ENCODE measurements at regions not wholly inside any gene's neighbourhood (a gene's known extent, or its start where the extent isn't known, plus 50 kb on each side); places are given as distances from the start of the nearest gene placed in this dataset.
A peak's percentile ranks its signal among the peaks of the same experiment; 100 is the strongest.
"Not testable (repeated sequence)": the region's sequence is repeated elsewhere in the genome, so short reads cannot be mapped to it uniquely, and the experiment has no call there.

- H3K36me3 ChIP-seq (ENCODE audit: insufficient read depth, low read length); H3K4me1 ChIP-seq (ENCODE audit: insufficient read depth, low read length); H3K9me3 ChIP-seq (ENCODE audit: insufficient read depth, low read depth, low read length); H3K4me3 ChIP-seq (ENCODE audit: low read length); H3K27me3 ChIP-seq (ENCODE audit: insufficient read depth, low read length): not testable (repeated sequence)
- 0 out of 2 replicates have a peak overlapping the region, but pooled peaks have one; percentile 35 for H3K27ac ChIP-seq (ENCODE audit: low read depth, low read length)
- 63% methylated on average over 23 of the region's 28 CpGs for WGBS
- H3K9ac ChIP-seq (ENCODE audit: low read depth, low read length), result peak overlapping the region; percentile 47; the same call in 1 of the 2 replicates
Observed at GRCh38 chr12:31162896-31163560, 89.4 kb downstream of the DDX11 start.

GRCh38 chr12:31174293-31174692, 100.6 kb downstream of the DDX11 start:
- not testable (repeated sequence) for H3K9ac ChIP-seq (ENCODE audit: low read depth, low read length); H3K4me3 ChIP-seq (ENCODE audit: low read length); H3K27me3 ChIP-seq (ENCODE audit: insufficient read depth, low read length); H3K27ac ChIP-seq (ENCODE audit: low read depth, low read length); H3K9me3 ChIP-seq (ENCODE audit: insufficient read depth, low read depth, low read length); H3K4me1 ChIP-seq (ENCODE audit: insufficient read depth, low read length); H3K36me3 ChIP-seq (ENCODE audit: insufficient read depth, low read length)
- WGBS, result 85% methylated on average over 1 of the region's 1 CpG

GRCh38 chr12:31177514-31177913, 103.9 kb downstream of the DDX11 start:
- WGBS, result 90% methylated on average over 3 of the region's 4 CpGs

GRCh38 chr12:31178875-31179274, 105.2 kb downstream of the DDX11 start:
- not testable (repeated sequence) for H3K4me3 ChIP-seq (ENCODE audit: low read length); H3K4me1 ChIP-seq (ENCODE audit: insufficient read depth, low read length); H3K9me3 ChIP-seq (ENCODE audit: insufficient read depth, low read depth, low read length); H3K9ac ChIP-seq (ENCODE audit: low read depth, low read length); H3K27ac ChIP-seq (ENCODE audit: low read depth, low read length); H3K27me3 ChIP-seq (ENCODE audit: insufficient read depth, low read length); H3K36me3 ChIP-seq (ENCODE audit: insufficient read depth, low read length)
- WGBS, result 79% methylated on average over 4 of the region's 4 CpGs

More at GRCh38 chr12:31177514-31177913, 103.9 kb downstream of the DDX11 start:
- not testable (repeated sequence) for H3K36me3 ChIP-seq (ENCODE audit: insufficient read depth, low read length); H3K27ac ChIP-seq (ENCODE audit: low read depth, low read length); H3K4me3 ChIP-seq (ENCODE audit: low read length); H3K9me3 ChIP-seq (ENCODE audit: insufficient read depth, low read depth, low read length); H3K27me3 ChIP-seq (ENCODE audit: insufficient read depth, low read length); H3K9ac ChIP-seq (ENCODE audit: low read depth, low read length); H3K4me1 ChIP-seq (ENCODE audit: insufficient read depth, low read length)

GRCh38 chr12:31179627-31180237, 106.1 kb downstream of the DDX11 start:
- WGBS, result 91% methylated on average over 2 of the region's 2 CpGs
- not testable (repeated sequence) for H3K27ac ChIP-seq (ENCODE audit: low read depth, low read length)

GRCh38 chr12:31182571-31182970, 108.9 kb downstream of the DDX11 start:
- not testable (repeated sequence) for H3K9ac ChIP-seq (ENCODE audit: low read depth, low read length); H3K4me3 ChIP-seq (ENCODE audit: low read length); H3K27me3 ChIP-seq (ENCODE audit: insufficient read depth, low read length); H3K27ac ChIP-seq (ENCODE audit: low read depth, low read length); H3K36me3 ChIP-seq (ENCODE audit: insufficient read depth, low read length); H3K4me1 ChIP-seq (ENCODE audit: insufficient read depth, low read length); H3K9me3 ChIP-seq (ENCODE audit: insufficient read depth, low read depth, low read length)

More at GRCh38 chr12:31179627-31180237, 106.1 kb downstream of the DDX11 start:
- H3K4me3 ChIP-seq (ENCODE audit: low read length); H3K9me3 ChIP-seq (ENCODE audit: insufficient read depth, low read depth, low read length); H3K36me3 ChIP-seq (ENCODE audit: insufficient read depth, low read length); H3K4me1 ChIP-seq (ENCODE audit: insufficient read depth, low read length); H3K27me3 ChIP-seq (ENCODE audit: insufficient read depth, low read length); H3K9ac ChIP-seq (ENCODE audit: low read depth, low read length): not testable (repeated sequence)

- not testable (repeated sequence) for H3K36me3 ChIP-seq (ENCODE audit: insufficient read depth, low read length); H3K9me3 ChIP-seq (ENCODE audit: insufficient read depth, low read depth, low read length); H3K27ac ChIP-seq (ENCODE audit: low read depth, low read length); H3K27me3 ChIP-seq (ENCODE audit: insufficient read depth, low read length); H3K4me3 ChIP-seq (ENCODE audit: low read length); H3K9ac ChIP-seq (ENCODE audit: low read depth, low read length); H3K4me1 ChIP-seq (ENCODE audit: insufficient read depth, low read length)
- WGBS, result 60% methylated on average over 1 of the region's 1 CpG
Observed at GRCh38 chr12:31183107-31183506, 109.4 kb downstream of the DDX11 start.

- H3K27me3 ChIP-seq (ENCODE audit: insufficient read depth, low read length); H3K4me3 ChIP-seq (ENCODE audit: low read length); H3K27ac ChIP-seq (ENCODE audit: low read depth, low read length); H3K4me1 ChIP-seq (ENCODE audit: insufficient read depth, low read length); H3K9me3 ChIP-seq (ENCODE audit: insufficient read depth, low read depth, low read length); H3K36me3 ChIP-seq (ENCODE audit: insufficient read depth, low read length); H3K9ac ChIP-seq (ENCODE audit: low read depth, low read length): not testable (repeated sequence)
- 100% methylated on average over 1 of the region's 1 CpG for WGBS
Observed at GRCh38 chr12:31183899-31184298, 110.2 kb downstream of the DDX11 start.

GRCh38 chr12:31184667-31185066, 111.0 kb downstream of the DDX11 start:
- not testable (repeated sequence) for H3K4me1 ChIP-seq (ENCODE audit: insufficient read depth, low read length); H3K9ac ChIP-seq (ENCODE audit: low read depth, low read length); H3K36me3 ChIP-seq (ENCODE audit: insufficient read depth, low read length); H3K4me3 ChIP-seq (ENCODE audit: low read length); H3K27me3 ChIP-seq (ENCODE audit: insufficient read depth, low read length); H3K9me3 ChIP-seq (ENCODE audit: insufficient read depth, low read depth, low read length); H3K27ac ChIP-seq (ENCODE audit: low read depth, low read length)
- WGBS, result 94% methylated on average over 18 of the region's 20 CpGs

GRCh38 chr12:31192689-31193088, 119.0 kb downstream of the DDX11 start:
- H3K27me3 ChIP-seq (ENCODE audit: insufficient read depth, low read length); H3K4me1 ChIP-seq (ENCODE audit: insufficient read depth, low read length); H3K27ac ChIP-seq (ENCODE audit: low read depth, low read length); H3K9me3 ChIP-seq (ENCODE audit: insufficient read depth, low read depth, low read length); H3K9ac ChIP-seq (ENCODE audit: low read depth, low read length); H3K4me3 ChIP-seq (ENCODE audit: low read length); H3K36me3 ChIP-seq (ENCODE audit: insufficient read depth, low read length): not testable (repeated sequence)

- H3K27me3 ChIP-seq (ENCODE audit: insufficient read depth, low read length); H3K36me3 ChIP-seq (ENCODE audit: insufficient read depth, low read length); H3K4me1 ChIP-seq (ENCODE audit: insufficient read depth, low read length); H3K27ac ChIP-seq (ENCODE audit: low read depth, low read length); H3K9me3 ChIP-seq (ENCODE audit: insufficient read depth, low read depth, low read length); H3K9ac ChIP-seq (ENCODE audit: low read depth, low read length); H3K4me3 ChIP-seq (ENCODE audit: low read length): not testable (repeated sequence)
- WGBS, result 88% methylated on average over 1 of the region's 1 CpG
Observed at GRCh38 chr12:31195620-31196019, 122.0 kb downstream of the DDX11 start.

GRCh38 chr12:31199476-31199875, 125.8 kb downstream of the DDX11 start:
- not testable (repeated sequence) for H3K36me3 ChIP-seq (ENCODE audit: insufficient read depth, low read length); H3K27me3 ChIP-seq (ENCODE audit: insufficient read depth, low read length); H3K4me3 ChIP-seq (ENCODE audit: low read length); H3K9ac ChIP-seq (ENCODE audit: low read depth, low read length); H3K4me1 ChIP-seq (ENCODE audit: insufficient read depth, low read length); H3K27ac ChIP-seq (ENCODE audit: low read depth, low read length); H3K9me3 ChIP-seq (ENCODE audit: insufficient read depth, low read depth, low read length)
- 65% methylated on average over 3 of the region's 4 CpGs for WGBS

Data from HUES64 (cell line).